ENCODE measurements at regions not wholly inside any gene's neighbourhood (a gene's known extent, or its start where the extent isn't known, plus 50 kb on each side); places are given as distances from the start of the nearest gene placed in this dataset.

DNA sequence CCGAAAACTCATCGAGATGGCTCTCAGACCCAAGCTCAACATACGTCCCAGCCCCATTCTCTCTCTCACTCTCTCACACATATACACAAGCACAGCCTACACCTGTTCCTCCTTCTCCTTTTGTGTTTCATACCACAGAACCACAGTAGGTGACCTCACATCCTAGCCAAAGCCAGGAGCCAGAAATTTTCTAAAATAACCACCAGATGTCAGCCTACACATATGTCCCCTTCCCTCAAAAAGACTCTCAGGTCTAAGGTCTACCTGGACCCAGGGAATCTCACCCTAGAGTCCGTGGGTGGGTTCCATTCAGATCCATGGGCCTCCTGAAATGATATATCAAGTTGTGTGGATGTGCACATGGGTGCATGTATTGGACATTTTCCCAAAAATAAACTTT is 104.2 kb upstream of the IPO5 start:
- FAIRE-seq (peak; percentile 47), DNase-seq (ENCODE audit: low read depth) (peak; percentile 18)
- Histone ChIP-seq H3K4me3 (ENCODE audit: insufficient read depth, low read depth, low read length) (no peak overlapping the region), H3K9me3 (ENCODE audit: insufficient read depth, low read depth, low read length) (no peaks in the 10 kb centered on the region), H3K4me2 (ENCODE audit: low read length) (no peak overlapping the region), H3K27ac (ENCODE audit: low read depth, low read length) (no peak overlapping the region), H3K27me3 (ENCODE audit: insufficient read depth, low read length) (no peaks in the 10 kb centered on the region), H2AFZ (ENCODE audit: low read depth, low read length) (no peak overlapping the region), H4K20me1 (ENCODE audit: insufficient read depth, low read length) (no peaks in the 10 kb centered on the region), H3K79me2 (ENCODE audit: insufficient read depth, low read length) (no peaks in the 10 kb centered on the region), H3K36me3 (ENCODE audit: insufficient read depth, low read length) (no peaks in the 10 kb centered on the region), H3K9ac (ENCODE audit: low read length) (no peak overlapping the region), H3K4me1 (ENCODE audit: insufficient read depth, low read length) (peaks cover 7% of the 10 kb centered on the region)
- Mint-ChIP-seq H3K4me3 (ENCODE audit: unreplicated experiment) (no peak overlapping the region), H3K36me3 (ENCODE audit: low read depth, unreplicated experiment) (no peaks in the 10 kb centered on the region), H3K9me3 (ENCODE audit: unreplicated experiment) (peaks cover 5% of the 10 kb centered on the region), H3K27ac (ENCODE audit: unreplicated experiment) (no peak overlapping the region), H3K27me3 (ENCODE audit: low read depth, unreplicated experiment) (no peaks in the 10 kb centered on the region), H3K4me1 (ENCODE audit: low read depth, unreplicated experiment) (peaks cover 10% of the 10 kb centered on the region)
- no peak for TF ChIP-seq EZH2 (IDR thresholded peaks at IDR 0.05; ENCODE audit: insufficient read depth, low read length)
- TF ChIP-seq, protein P1, sequence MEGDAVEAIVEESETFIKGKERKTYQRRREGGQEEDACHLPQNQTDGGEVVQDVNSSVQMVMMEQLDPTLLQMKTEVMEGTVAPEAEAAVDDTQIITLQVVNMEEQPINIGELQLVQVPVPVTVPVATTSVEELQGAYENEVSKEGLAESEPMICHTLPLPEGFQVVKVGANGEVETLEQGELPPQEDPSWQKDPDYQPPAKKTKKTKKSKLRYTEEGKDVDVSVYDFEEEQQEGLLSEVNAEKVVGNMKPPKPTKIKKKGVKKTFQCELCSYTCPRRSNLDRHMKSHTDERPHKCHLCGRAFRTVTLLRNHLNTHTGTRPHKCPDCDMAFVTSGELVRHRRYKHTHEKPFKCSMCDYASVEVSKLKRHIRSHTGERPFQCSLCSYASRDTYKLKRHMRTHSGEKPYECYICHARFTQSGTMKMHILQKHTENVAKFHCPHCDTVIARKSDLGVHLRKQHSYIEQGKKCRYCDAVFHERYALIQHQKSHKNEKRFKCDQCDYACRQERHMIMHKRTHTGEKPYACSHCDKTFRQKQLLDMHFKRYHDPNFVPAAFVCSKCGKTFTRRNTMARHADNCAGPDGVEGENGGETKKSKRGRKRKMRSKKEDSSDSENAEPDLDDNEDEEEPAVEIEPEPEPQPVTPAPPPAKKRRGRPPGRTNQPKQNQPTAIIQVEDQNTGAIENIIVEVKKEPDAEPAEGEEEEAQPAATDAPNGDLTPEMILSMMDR (IDR thresholded peaks at IDR 0.05; ENCODE audit: insufficient read depth, low read depth, low read length), result peak; percentile 39

DNA sequence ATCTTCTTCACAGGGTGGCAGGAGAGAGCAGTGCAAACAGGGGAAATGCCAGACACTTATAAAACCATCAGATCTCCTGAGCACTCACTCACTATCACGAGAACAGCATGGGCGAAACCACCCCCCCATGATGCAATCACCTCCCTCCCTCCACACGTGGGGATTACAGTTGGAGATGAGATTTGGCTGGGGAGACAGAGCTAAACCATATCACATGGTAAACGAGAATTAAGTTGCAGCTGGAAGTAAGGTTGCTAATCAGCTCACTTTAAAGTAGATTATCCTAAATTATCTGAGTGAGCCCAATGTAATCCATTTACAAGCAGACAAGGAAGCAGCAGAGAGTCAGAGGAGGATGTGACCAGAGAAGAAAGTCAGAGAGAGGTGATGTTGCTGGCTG is 102.2 kb upstream of the IPO5 start:
- Histone ChIP-seq H3K9me3 (ENCODE audit: insufficient read depth, low read depth, low read length) (no peaks in the 10 kb centered on the region), H3K36me3 (ENCODE audit: insufficient read depth, low read length) (no peaks in the 10 kb centered on the region), H3K27ac (ENCODE audit: low read depth, low read length) (no peak overlapping the region), H3K4me3 (ENCODE audit: insufficient read depth, low read depth, low read length) (no peak overlapping the region), H3K27me3 (ENCODE audit: insufficient read depth, low read length) (no peaks in the 10 kb centered on the region), H3K4me1 (ENCODE audit: insufficient read depth, low read length) (peaks cover 10% of the 10 kb centered on the region), H4K20me1 (ENCODE audit: insufficient read depth, low read length) (no peaks in the 10 kb centered on the region), H2AFZ (ENCODE audit: low read depth, low read length) (no peak overlapping the region), H3K9ac (ENCODE audit: low read length) (no peak overlapping the region), H3K79me2 (ENCODE audit: insufficient read depth, low read length) (no peaks in the 10 kb centered on the region), H3K4me2 (ENCODE audit: low read length) (no peak overlapping the region)
- H3K4me3 Mint-ChIP-seq (ENCODE audit: unreplicated experiment), result no peak overlapping the region
- no peak for DNase-seq (ENCODE audit: low read depth)
- H3K27me3 Mint-ChIP-seq (ENCODE audit: low read depth, unreplicated experiment), result no peaks in the 10 kb centered on the region
- H3K27ac Mint-ChIP-seq (ENCODE audit: unreplicated experiment), result no peak overlapping the region
- H3K9me3 Mint-ChIP-seq (ENCODE audit: unreplicated experiment), result peaks cover 5% of the 10 kb centered on the region
- peaks cover 8% of the 10 kb centered on the region for H3K4me1 Mint-ChIP-seq (ENCODE audit: low read depth, unreplicated experiment)
- TF ChIP-seq EZH2 (IDR thresholded peaks at IDR 0.05; ENCODE audit: insufficient read depth, low read length), result no peak
- TF ChIP-seq, protein P1 (IDR thresholded peaks at IDR 0.05; ENCODE audit: insufficient read depth, low read depth, low read length), result no peak
- no peak for FAIRE-seq
- H3K36me3 Mint-ChIP-seq (ENCODE audit: low read depth, unreplicated experiment), result no peaks in the 10 kb centered on the region

DNA sequence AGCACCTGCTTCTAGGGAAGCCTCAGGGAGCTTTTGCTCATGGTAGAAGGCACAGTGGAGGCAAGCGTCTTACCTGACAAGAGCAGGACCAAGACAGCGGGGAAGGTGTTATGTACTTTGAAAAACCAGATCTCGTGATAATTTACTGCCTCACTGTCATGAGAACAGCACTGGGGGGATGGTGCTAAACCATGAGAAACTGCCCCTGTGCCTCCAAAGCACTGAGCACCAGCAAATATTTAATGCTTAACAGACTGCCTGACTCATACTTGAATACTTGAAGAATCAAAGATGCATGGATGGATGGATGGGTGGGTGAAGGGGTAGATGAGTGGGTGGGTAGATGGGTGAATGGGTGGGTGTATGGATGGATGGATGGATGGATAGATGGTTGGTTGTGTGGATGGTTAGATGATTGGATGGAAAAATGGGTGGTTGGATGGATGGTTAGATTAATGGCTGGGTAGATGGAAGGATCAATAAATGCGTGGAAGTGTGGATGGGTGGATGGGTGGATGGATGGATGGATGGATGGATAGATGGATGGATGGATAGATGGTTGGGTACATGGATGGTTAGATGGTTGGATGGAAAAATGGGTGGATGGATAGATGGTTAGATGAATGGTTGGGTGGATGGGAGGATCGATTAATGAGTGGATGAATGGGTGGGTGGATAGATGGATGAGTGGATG is 101.1 kb upstream of the IPO5 start:
- Histone ChIP-seq H3K9me3 (ENCODE audit: insufficient read depth, low read depth, low read length) (no peaks in the 10 kb centered on the region), H3K4me2 (ENCODE audit: low read length) (no peak overlapping the region), H4K20me1 (ENCODE audit: insufficient read depth, low read length) (no peaks in the 10 kb centered on the region), H3K4me1 (ENCODE audit: insufficient read depth, low read length) (peaks cover 10% of the 10 kb centered on the region), H3K27ac (ENCODE audit: low read depth, low read length) (no peak overlapping the region), H3K79me2 (ENCODE audit: insufficient read depth, low read length) (no peaks in the 10 kb centered on the region), H3K9ac (ENCODE audit: low read length) (no peak overlapping the region), H3K4me3 (ENCODE audit: insufficient read depth, low read depth, low read length) (no peak overlapping the region), H3K36me3 (ENCODE audit: insufficient read depth, low read length) (no peaks in the 10 kb centered on the region), H2AFZ (ENCODE audit: low read depth, low read length) (no peak overlapping the region), H3K27me3 (ENCODE audit: insufficient read depth, low read length) (no peaks in the 10 kb centered on the region)
- H3K4me3 Mint-ChIP-seq (ENCODE audit: unreplicated experiment), result no peak overlapping the region
- FAIRE-seq (peak; percentile 54), DNase-seq (ENCODE audit: low read depth) (no peak)
- H3K4me1 Mint-ChIP-seq (ENCODE audit: low read depth, unreplicated experiment), result peaks cover 8% of the 10 kb centered on the region
- H3K9me3 Mint-ChIP-seq (ENCODE audit: unreplicated experiment), result peaks cover 5% of the 10 kb centered on the region
- TF ChIP-seq, protein P1 (IDR thresholded peaks at IDR 0.05; ENCODE audit: insufficient read depth, low read depth, low read length), result no peak
- TF ChIP-seq EZH2 (IDR thresholded peaks at IDR 0.05; ENCODE audit: insufficient read depth, low read length), result no peak
- H3K36me3 Mint-ChIP-seq (ENCODE audit: low read depth, unreplicated experiment), result no peaks in the 10 kb centered on the region
- H3K27ac Mint-ChIP-seq (ENCODE audit: unreplicated experiment), result no peak overlapping the region
- no peaks in the 10 kb centered on the region for H3K27me3 Mint-ChIP-seq (ENCODE audit: low read depth, unreplicated experiment)
